Ishikawa (cell line): ENCODE measurements at regions not wholly inside any gene's neighbourhood (a gene's known extent, or its start where the extent isn't known, plus 50 kb on each side); places are given as distances from the start of the nearest gene placed in this dataset.

Experiments
- EP300 ChIP-seq: IDR thresholded peaks from 2 replicates; pipeline ENCODE4 v1.6.1; 2012; ENCODE audit warnings: borderline replicate concordance
- REST ChIP-seq: IDR thresholded peaks from 2 replicates; pipeline ENCODE4 v1.6.1; 2012; ENCODE audit warnings: low read depth, mild to moderate bottlenecking
- TCF12 ChIP-seq: IDR thresholded peaks from 2 replicates; pipeline ENCODE4 v1.6.1; 2012; ENCODE audit warnings: low read depth
- TEAD4 ChIP-seq: IDR thresholded peaks from 2 replicates; pipeline ENCODE4 v1.6.1; 2012

GRCh38 chr10:130720235-130720634, 584.0 kb downstream of the GLRX3 start:
- TF ChIP-seq REST (no peak), TEAD4 (no peak), EP300 (no peak), TCF12 (no peak)
